ENCODE measurements at regions not wholly inside any gene's neighbourhood (a gene's known extent, or its start where the extent isn't known, plus 50 kb on each side); places are given as distances from the start of the nearest gene placed in this dataset.
"Not testable (repeated sequence)": the region's sequence is repeated elsewhere in the genome, so short reads cannot be mapped to it uniquely, and the experiment has no call there.

- DNase-seq, result no peak
Measured at GRCh38 chr3:14252321-14253021, 73.9 kb downstream of the LSM3 start.

- DNase-seq, result no peak
Measured at GRCh38 chr3:14253022-14253706, 74.5 kb downstream of the LSM3 start.

GRCh38 chr3:14253707-14254382 is 75.2 kb downstream of the LSM3 start:
- DNase-seq, result no peak

GRCh38 chr3:14254812-14255702 is 76.4 kb downstream of the LSM3 start:
- no peak for DNase-seq

GRCh38 chr3:14256046-14256445 is 77.4 kb downstream of the LSM3 start:
- no peak for DNase-seq

GRCh38 chr3:14256561-14257342 is 78.1 kb downstream of the LSM3 start:
- no peak for DNase-seq

- no peak for DNase-seq
Measured at GRCh38 chr3:14258906-14259904, 80.6 kb downstream of the LSM3 start.

- no peak for DNase-seq
Measured at GRCh38 chr3:14260463-14260862, 81.8 kb downstream of the LSM3 start.

GRCh38 chr3:14261229-14261628 is 82.6 kb downstream of the LSM3 start:
- DNase-seq, result peak in 1 of 2 experiments; percentile 66

- DNase-seq, result no peak
Measured at GRCh38 chr3:14262212-14262611, 83.6 kb downstream of the LSM3 start.

- no peak for DNase-seq
Measured at GRCh38 chr3:14262867-14263266, 84.2 kb downstream of the LSM3 start.

GRCh38 chr3:14263317-14264005 is 84.8 kb downstream of the LSM3 start:
- DNase-seq, result no peak

- DNase-seq, result no peak
Measured at GRCh38 chr3:14265246-14265962, 86.8 kb downstream of the LSM3 start.

- no peak for DNase-seq
Measured at GRCh38 chr3:14266361-14266760, 87.7 kb downstream of the LSM3 start.

- no peak for DNase-seq
Measured at GRCh38 chr3:14267976-14268375, 89.4 kb downstream of the LSM3 start.

- no peak for DNase-seq
Measured at GRCh38 chr3:14268897-14269296, 90.3 kb downstream of the LSM3 start.

- not testable (repeated sequence) for DNase-seq
Measured at GRCh38 chr3:14272041-14272958, 93.7 kb downstream of the LSM3 start.

- not testable (repeated sequence) for DNase-seq
Measured at GRCh38 chr3:14272959-14273560, 94.4 kb downstream of the LSM3 start.

Data from NCI-H446 (cell line).